ENCODE measurements at regions not wholly inside any gene's neighbourhood (a gene's known extent, or its start where the extent isn't known, plus 50 kb on each side); places are given as distances from the start of the nearest gene placed in this dataset.

- no peak for DNase-seq (ENCODE audit: low read depth in 2 of 2)
These were observed 544.1 kb downstream of the EPHA5 start for GRCh38 chr4:65126200-65126599.

DNA sequence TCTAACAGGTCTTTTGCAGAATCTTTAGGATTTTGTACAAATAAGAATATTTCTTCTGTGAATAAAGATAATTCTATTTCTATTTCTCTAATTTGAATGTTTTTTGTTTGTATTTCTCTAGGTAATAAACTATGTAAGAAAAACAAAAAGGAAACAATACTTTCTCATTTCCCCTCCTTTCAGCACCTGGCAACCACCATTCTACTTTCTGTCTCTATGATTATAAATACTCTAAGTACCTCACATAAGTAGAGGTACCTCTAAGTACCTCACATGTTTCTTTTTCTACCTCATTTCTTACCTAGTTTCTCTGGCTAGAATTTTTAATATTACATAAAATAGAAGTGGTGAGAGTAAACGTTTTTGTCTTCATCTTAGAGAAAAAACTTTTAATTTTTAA is 550.0 kb downstream of the EPHA5 start:
- DNase-seq (ENCODE audit: low read depth in 2 of 2), result no peak

GRCh38 chr4:65102419-65102818 is 567.9 kb downstream of the EPHA5 start:
- DNase-seq (ENCODE audit: low read depth in 2 of 2), result no peak

DNA sequence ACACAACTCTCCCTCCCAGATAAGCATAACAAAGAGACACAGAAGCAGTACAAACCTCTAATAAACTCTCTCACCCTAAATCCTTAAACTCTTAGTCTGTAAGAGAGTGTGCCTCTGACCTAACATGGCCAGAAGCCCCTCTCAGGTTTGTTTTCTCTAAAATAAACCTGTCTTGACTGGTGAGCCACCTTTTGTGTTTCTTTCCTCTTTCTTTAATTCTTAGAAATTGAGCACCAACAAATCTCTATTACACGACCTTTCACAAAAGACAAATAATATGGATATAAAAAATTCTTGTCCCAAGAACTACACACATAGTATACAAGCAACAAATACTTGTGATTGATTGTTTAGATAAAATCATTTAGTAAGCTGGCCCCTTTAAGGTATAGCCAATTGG is 573.7 kb downstream of the EPHA5 start:
- DNase-seq (ENCODE audit: low read depth in 2 of 2), result no peak

GRCh38 chr4:65089666-65090065 is 580.6 kb downstream of the EPHA5 start:
- no peak for DNase-seq (ENCODE audit: low read depth in 2 of 2)

- no peak for DNase-seq (ENCODE audit: low read depth in 2 of 2)
These were observed 587.2 kb downstream of the EPHA5 start for GRCh38 chr4:65083076-65083475.

DNA sequence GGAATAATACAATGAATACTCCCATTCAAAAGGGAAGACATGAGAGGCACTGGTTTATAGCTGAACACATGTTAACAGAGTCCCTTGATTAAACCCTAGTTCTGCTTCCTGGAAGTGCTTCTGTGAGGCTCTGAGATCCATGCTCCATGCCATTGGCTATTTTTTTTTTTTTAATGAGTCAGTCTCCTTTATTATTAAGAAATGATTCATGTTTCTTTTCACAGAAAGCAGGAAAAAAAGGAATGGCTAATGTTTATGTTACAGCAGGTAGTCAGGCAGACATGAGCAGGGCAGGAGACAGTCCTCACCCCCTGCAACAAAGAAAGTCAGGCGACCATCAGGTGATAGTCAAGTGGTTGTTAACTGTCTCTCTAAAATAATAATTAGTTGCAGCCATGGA is 598.7 kb downstream of the EPHA5 start:
- DNase-seq (ENCODE audit: low read depth in 2 of 2), result no peak

DNA sequence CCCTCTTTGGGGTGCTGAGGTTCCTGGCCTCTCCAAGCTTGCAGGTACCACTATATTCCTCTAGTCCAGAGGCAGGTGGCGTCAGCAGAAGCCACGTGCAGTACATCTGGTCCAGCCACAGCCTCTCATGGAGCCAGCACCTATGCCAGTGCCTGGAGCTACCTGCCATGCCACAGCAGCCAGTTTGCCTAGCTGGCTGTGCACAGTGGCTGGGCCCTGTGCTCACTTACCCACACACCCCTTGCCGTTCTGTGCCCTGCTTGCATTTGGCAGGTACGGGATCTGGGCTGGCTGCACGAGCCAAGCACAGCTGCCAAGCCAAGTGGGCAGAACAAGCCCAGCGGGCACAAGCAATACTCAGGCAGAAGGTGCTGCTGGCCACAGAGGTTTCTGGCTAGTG is 601.1 kb downstream of the EPHA5 start:
- DNase-seq (ENCODE audit: low read depth in 2 of 2), result no peak

DNA sequence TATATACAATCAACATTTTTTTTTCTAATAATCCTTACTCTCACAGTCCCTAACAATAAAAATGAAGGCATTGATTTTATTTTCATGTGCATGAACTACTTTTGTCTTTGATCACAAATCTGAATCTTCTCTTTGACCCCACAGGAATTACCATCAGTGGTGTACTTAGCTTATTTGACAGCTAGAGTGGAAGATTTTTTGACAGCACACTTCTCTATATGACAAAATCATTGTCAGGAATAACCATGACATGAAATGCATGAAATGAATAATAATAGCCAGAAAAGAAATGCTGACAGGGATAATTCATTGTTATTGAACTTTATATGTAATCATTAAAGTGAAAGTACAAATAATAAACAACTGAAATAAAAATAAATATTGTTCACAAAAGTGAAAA is 604.2 kb downstream of the EPHA5 start:
- no peak for DNase-seq (ENCODE audit: low read depth in 2 of 2)

DNA sequence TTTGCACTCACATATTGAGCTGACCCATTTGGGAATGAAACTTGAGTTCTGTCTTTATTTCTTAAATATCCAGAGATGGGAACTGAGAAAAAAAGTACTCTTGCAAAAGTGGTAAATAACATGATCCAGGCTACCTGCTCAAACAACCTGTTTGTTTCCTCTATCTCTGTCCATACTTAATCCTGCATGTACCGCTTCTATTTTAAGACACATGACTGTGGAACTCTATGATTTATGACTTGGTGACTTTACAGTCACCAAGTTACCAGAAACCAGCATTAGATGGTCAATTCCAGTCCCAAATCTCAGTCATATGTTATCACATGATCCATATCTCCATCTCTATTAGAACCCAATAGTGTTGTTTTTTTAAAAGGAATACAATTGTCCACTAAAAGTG is 606.7 kb downstream of the EPHA5 start:
- DNase-seq (ENCODE audit: low read depth in 2 of 2), result no peak

GRCh38 chr4:65050786-65051185 is 619.5 kb downstream of the EPHA5 start:
- no peak for DNase-seq (ENCODE audit: low read depth in 2 of 2)

DNA sequence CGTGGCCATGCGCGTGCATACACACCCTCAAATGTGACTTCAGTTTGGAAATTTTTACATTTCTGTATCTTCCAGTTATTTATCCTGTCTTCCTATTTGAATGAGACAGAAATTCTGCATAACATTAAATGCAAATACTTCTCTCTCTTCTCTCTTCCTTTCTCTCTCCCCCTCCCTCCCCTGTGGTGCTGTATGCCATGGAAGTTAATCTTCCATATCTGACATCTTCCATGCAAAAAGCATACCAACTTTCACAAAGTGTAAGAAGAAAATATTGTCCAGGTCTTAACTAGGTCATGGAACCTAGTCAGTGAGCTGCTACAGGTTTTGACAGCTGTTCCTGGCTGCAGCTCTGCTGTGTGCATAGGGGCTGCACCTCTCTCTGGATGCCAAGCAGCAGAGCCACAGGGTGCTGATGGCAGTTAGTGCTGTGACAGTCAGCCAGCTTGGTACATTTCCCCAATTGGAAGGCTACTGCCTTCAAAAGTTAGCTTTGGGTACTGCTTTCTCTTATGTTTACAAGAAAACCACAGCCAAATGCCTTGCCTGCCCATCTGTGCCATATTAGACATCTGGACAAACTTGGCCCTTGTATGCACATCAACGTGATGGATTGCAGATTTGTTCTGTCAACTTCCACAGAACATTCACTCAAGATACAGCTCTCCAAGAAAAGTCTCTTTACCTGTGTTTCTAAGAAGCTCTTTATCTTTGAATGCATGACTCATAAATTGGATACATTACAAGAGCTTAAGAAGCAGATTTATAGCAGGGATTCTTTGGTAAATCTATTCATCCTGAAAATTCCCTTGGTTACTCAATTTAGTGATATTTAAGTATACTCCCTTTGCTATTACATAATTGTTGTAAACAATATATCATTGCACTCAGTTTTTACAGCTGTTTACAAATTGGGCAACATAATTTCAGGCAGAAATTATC is 623.8 kb downstream of the EPHA5 start:
- no peak for DNase-seq (ENCODE audit: low read depth in 2 of 2)

- no peak for DNase-seq (ENCODE audit: low read depth in 2 of 2)
These were observed 624.6 kb upstream of the TECRL start for GRCh38 chr4:65033899-65034298.

- no peak for DNase-seq (ENCODE audit: low read depth in 2 of 2)
These were observed 619.3 kb upstream of the TECRL start for GRCh38 chr4:65028592-65028991.

GRCh38 chr4:65023883-65024670 is 614.8 kb upstream of the TECRL start:
- no peak for DNase-seq (ENCODE audit: low read depth in 2 of 2)

- DNase-seq (ENCODE audit: low read depth in 2 of 2), result no peak
These were observed 613.8 kb upstream of the TECRL start for GRCh38 chr4:65023081-65023480.

DNA sequence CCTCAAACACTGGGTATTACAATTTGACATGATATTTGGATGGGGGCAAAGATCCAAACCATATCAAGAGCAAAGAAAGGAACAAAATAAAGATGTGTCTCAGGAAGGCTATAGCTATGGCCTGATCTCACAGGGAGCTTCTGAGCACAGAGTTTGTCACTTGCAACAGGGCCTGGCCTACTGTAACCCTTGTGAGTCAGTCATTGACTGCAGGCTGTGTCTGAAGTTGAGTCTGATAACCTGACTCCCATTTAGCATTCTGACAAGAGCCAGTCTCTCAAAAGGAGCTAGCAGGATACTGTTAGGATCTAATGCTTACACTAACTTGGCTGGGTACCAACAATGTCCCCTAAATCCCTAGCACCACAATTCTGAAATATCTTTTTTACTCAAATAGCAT is 612.5 kb upstream of the TECRL start:
- no peak for DNase-seq (ENCODE audit: low read depth in 2 of 2)

DNA sequence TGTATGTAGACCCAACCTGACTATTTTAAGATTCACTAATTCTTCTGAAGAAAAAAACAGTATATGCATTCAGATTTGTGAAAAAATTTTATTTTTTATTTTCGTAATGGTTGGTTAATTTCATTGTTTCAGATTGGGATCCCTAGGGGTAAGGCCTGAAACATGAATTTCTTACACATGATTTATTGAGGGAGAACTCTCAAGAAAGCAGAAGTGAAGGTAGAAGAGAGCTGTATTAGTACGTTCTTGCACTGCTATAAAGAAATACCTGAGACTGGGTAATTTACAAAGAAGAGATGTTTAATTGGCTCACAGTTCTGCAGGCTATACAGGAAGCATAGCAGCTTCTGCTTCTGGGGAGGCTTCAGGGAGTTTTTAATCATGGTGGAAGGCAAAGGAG is 611.9 kb upstream of the TECRL start:
- no peak for DNase-seq (ENCODE audit: low read depth in 2 of 2)

DNA sequence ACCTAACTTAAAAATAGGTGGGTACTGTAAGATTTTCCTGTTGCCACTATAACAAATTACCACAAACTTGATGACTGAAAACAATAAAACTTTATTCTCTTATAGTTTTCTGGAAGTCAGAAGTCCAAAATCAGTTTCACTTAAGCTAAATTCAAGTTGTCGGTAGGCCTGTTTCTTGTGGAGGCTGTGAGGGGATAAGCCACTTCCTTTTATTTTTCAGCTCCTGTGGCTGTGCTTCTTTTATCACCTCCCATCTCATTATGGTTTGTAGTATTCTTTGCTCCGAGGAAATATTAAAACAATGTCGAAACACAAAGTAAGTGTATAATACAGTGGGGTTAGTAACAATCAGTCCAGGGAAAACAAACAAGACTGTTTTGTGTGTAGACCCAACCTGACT is 610.5 kb upstream of the TECRL start:
- no peak for DNase-seq (ENCODE audit: low read depth in 2 of 2)

DNA sequence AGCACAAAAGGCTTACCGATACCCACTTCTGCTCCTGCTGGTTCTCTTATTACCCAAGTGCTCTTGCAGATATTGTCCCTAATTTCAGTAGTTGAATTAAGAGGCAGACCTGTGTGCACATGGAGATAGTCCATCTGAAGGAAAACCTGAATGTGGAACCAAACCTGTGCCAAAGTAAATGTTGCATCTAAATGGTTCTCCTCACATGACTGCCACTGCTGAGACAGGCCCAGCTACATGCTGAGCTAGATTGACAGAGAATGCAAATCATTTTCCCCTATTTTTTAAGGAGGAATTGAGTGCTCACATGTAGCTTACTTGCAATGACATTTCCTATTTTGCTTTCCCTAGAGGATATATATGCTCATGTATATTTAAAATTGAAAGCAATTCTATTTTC is 609.1 kb upstream of the TECRL start:
- no peak for DNase-seq (ENCODE audit: low read depth in 2 of 2)

DNA sequence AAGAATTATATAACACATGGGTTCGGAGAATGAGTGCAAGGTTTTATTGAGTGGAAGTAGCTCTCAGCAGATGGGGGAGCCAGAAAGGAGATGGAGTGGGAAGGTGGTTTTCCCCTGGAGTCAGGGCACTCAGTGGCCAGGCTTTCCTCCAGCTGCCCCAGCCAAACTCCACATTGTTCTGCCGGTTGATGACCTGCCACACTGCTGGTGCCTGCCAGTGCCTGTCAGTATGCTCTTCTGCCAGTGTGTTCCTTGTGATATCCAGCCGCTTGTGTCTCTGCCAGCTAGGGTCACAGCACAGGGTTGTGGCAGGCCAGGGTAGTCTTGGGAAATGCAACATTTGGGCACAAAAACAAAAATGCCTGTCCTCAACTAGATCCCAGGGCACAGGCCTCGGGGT is 604.8 kb upstream of the TECRL start:
- DNase-seq (ENCODE audit: low read depth in 2 of 2), result no peak

GRCh38 chr4:65007841-65008439 is 598.7 kb upstream of the TECRL start:
- DNase-seq (ENCODE audit: low read depth in 2 of 2), result no peak

DNA sequence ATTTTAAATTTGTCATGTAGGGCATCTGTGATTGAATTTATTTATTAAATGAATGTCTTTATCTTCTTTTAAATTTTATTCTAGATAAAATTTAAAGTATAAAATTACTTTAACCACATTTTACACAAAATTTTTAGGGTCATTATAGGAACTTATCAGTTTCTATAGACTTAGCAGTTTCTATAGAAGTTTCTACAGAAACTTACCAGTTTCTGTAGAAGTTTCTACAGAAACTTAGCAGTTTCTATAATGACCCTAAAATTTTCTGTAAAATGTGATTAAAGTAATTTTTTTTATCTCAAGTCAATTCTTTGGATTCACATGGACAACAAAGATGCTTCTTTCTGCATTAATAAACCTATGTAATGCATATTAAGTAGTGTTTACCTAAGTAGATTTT is 565.9 kb upstream of the TECRL start:
- no peak for DNase-seq (ENCODE audit: low read depth in 2 of 2)
